Stimulated activated naive B cell treated with anti-CD40 and anti-IgM and Interleukin-4, amounts not matched to agents 10 μg/mL and 1 μg/mL and 100 μg/mL, for 72 hours (primary cell): ENCODE measurements at regions not wholly inside any gene's neighbourhood (a gene's known extent, or its start where the extent isn't known, plus 50 kb on each side); places are given as distances from the start of the nearest gene placed in this dataset.

ENCODE experiments used
- ATAC-seq, 2 donors: fragments of 150-1000 bp; cut with Tn5 transposase; replicated peaks; 2 replicates each; pipeline ENCODE4 v1.10.0; 2021; ENCODE audit warnings: moderate library complexity in 1 of 2
- DNase-seq: peaks from one replicate; pipeline ENCODE4 v3.0.0; 2021
- H3K27ac Mint-ChIP-seq: one replicate; pipeline ENCODE4 v1.8.0; 2022; ENCODE audit warnings: mild to moderate bottlenecking, mixed read lengths
- H3K27me3 Mint-ChIP-seq, 2 donors: one replicate each; pipeline ENCODE4 v1.8.0; 2022; ENCODE audit warnings: mixed read lengths in 2 of 2
- H3K36me3 Mint-ChIP-seq, 2 donors: one replicate each; pipeline ENCODE4 v1.8.0; 2022; ENCODE audit warnings: mixed read lengths in 2 of 2, mild to moderate bottlenecking in 1 of 2
- H3K4me1 Mint-ChIP-seq, 2 donors: one replicate each; pipeline ENCODE4 v1.8.0; 2022; ENCODE audit warnings: mixed read lengths in 2 of 2, mild to moderate bottlenecking in 1 of 2
- H3K4me3 Mint-ChIP-seq, 2 donors: one replicate each; pipeline ENCODE4 v1.8.0; 2022; ENCODE audit warnings: mild to moderate bottlenecking in 2 of 2, mixed read lengths in 2 of 2, moderate library complexity in 1 of 2
- H3K9me3 Mint-ChIP-seq, 2 donors: one replicate each; pipeline ENCODE4 v1.8.0; 2022; ENCODE audit warnings: mixed read lengths in 2 of 2, mild to moderate bottlenecking in 1 of 2

GRCh38 chr15:70343961-70344621, 246.4 kb upstream of the TLE3 start:
- no peak for ATAC-seq
- H3K27me3 Mint-ChIP-seq, result peaks cover 5 to 23% of the 10 kb centered on the region in 2 donors
- H3K36me3 Mint-ChIP-seq, result no peaks in the 10 kb centered on the region
- no peaks in the 10 kb centered on the region for H3K9me3 Mint-ChIP-seq
- no peak overlapping the region for H3K4me3 Mint-ChIP-seq
- H3K27ac Mint-ChIP-seq, result no peak overlapping the region
- DNase-seq, result no peak
- H3K4me1 Mint-ChIP-seq, result peaks cover 8 to 11% of the 10 kb centered on the region in 2 donors

GRCh38 chr15:70342554-70343548, 245.1 kb upstream of the TLE3 start:
- Mint-ChIP-seq H3K9me3 (no peaks in the 10 kb centered on the region), H3K4me3 (no peak overlapping the region), H3K27me3 (peaks cover 0 to 11% of the 10 kb centered on the region in 2 donors)

GRCh38 chr15:70342141-70342540, 244.4 kb upstream of the TLE3 start:
- no peak for ATAC-seq
- H3K4me3 Mint-ChIP-seq, result no peak overlapping the region
- H3K27me3 Mint-ChIP-seq, result peaks cover 0 to 9% of the 10 kb centered on the region in 2 donors
- DNase-seq, result no peak
- no peaks in the 10 kb centered on the region for H3K36me3 Mint-ChIP-seq
- no peak overlapping the region for H3K27ac Mint-ChIP-seq
- H3K4me1 Mint-ChIP-seq, result peaks cover 0 to 6% of the 10 kb centered on the region in 2 donors
- H3K9me3 Mint-ChIP-seq, result no peaks in the 10 kb centered on the region

More at GRCh38 chr15:70342554-70343548, 245.1 kb upstream of the TLE3 start:
- DNase-seq, result no peak
- Mint-ChIP-seq H3K4me1 (peaks cover under 1 to 6% of the 10 kb centered on the region in 2 donors), H3K36me3 (no peaks in the 10 kb centered on the region), H3K27ac (no peak overlapping the region)
- no peak for ATAC-seq

GRCh38 chr15:70341566-70341965, 243.8 kb upstream of the TLE3 start:
- DNase-seq (no peak), ATAC-seq (no peak)
- no peak overlapping the region for H3K4me3 Mint-ChIP-seq
- H3K27me3 Mint-ChIP-seq, result peaks cover 0 to 9% of the 10 kb centered on the region in 2 donors
- no peak overlapping the region for H3K27ac Mint-ChIP-seq
- H3K36me3 Mint-ChIP-seq, result no peaks in the 10 kb centered on the region
- H3K4me1 Mint-ChIP-seq, result peaks cover 3 to 12% of the 10 kb centered on the region in 2 donors
- no peaks in the 10 kb centered on the region for H3K9me3 Mint-ChIP-seq

- Mint-ChIP-seq H3K4me1 (peaks cover 11 to 22% of the 10 kb centered on the region in 2 donors), H3K27ac (no peak overlapping the region)
- ATAC-seq, result no peak
Measured at GRCh38 chr15:70340494-70340870, 242.8 kb upstream of the TLE3 start.

GRCh38 chr15:70339571-70340493, 242.1 kb upstream of the TLE3 start:
- DNase-seq, result no peak
- Mint-ChIP-seq H3K36me3 (no peaks in the 10 kb centered on the region), H3K4me3 (no peak overlapping the region), H3K27me3 (peaks cover 0 to 9% of the 10 kb centered on the region in 2 donors), H3K4me1 (peaks cover 11 to 22% of the 10 kb centered on the region in 2 donors), H3K9me3 (peaks cover 0 to 3% of the 10 kb centered on the region in 2 donors), H3K27ac (no peak overlapping the region)
- no peak for ATAC-seq

More at GRCh38 chr15:70340494-70340870, 242.8 kb upstream of the TLE3 start:
- Mint-ChIP-seq H3K36me3 (no peaks in the 10 kb centered on the region), H3K9me3 (peaks cover 0 to 3% of the 10 kb centered on the region in 2 donors), H3K4me3 (no peak overlapping the region), H3K27me3 (peaks cover 0 to 9% of the 10 kb centered on the region in 2 donors)
- DNase-seq, result no peak

- H3K4me1 Mint-ChIP-seq, result peaks cover 11 to 22% of the 10 kb centered on the region in 2 donors
- no peak overlapping the region for H3K4me3 Mint-ChIP-seq
- ATAC-seq (no peak), DNase-seq (no peak)
- H3K27ac Mint-ChIP-seq, result no peak overlapping the region
- H3K27me3 Mint-ChIP-seq, result peaks cover 0 to 9% of the 10 kb centered on the region in 2 donors
- peaks cover 13% of the 10 kb centered on the region in 2 donors for H3K9me3 Mint-ChIP-seq
- H3K36me3 Mint-ChIP-seq, result peaks cover 3 to 12% of the 10 kb centered on the region in 2 donors
Measured at GRCh38 chr15:70337277-70338186, 239.8 kb upstream of the TLE3 start.

GRCh38 chr15:70336425-70337009, 238.8 kb upstream of the TLE3 start:
- Mint-ChIP-seq H3K36me3 (peaks cover 3 to 16% of the 10 kb centered on the region in 2 donors), H3K27ac (no peak overlapping the region), H3K27me3 (no peaks in the 10 kb centered on the region), H3K4me3 (no peak overlapping the region), H3K4me1 (peaks cover 11 to 22% of the 10 kb centered on the region in 2 donors), H3K9me3 (peaks cover 13 to 16% of the 10 kb centered on the region in 2 donors)
- ATAC-seq (peak; percentile 49 to 71), DNase-seq (no peak)

- H3K27me3 Mint-ChIP-seq, result no peaks in the 10 kb centered on the region
- no peak overlapping the region for H3K27ac Mint-ChIP-seq
- peaks cover 5 to 16% of the 10 kb centered on the region in 2 donors for H3K36me3 Mint-ChIP-seq
- no peak overlapping the region for H3K4me3 Mint-ChIP-seq
- peaks cover 18 to 24% of the 10 kb centered on the region in 2 donors for H3K9me3 Mint-ChIP-seq
- peaks cover 11 to 23% of the 10 kb centered on the region in 2 donors for H3K4me1 Mint-ChIP-seq
- ATAC-seq (no peak), DNase-seq (no peak)
Measured at GRCh38 chr15:70334286-70334685, 236.6 kb upstream of the TLE3 start.

GRCh38 chr15:70329179-70329578, 231.5 kb upstream of the TLE3 start:
- no peak for DNase-seq
- ATAC-seq, result no peak
- peak overlapping the region; percentile 16 for H3K27ac Mint-ChIP-seq

GRCh38 chr15:70328679-70329115, 231.0 kb upstream of the TLE3 start:
- Mint-ChIP-seq H3K27ac (peak overlapping the region; percentile 16), H3K36me3 (peaks cover 2 to 8% of the 10 kb centered on the region in 2 donors), H3K9me3 (peaks cover 11 to 15% of the 10 kb centered on the region in 2 donors), H3K4me3 (peak overlapping the region; percentile 10 to 22), H3K4me1 (peaks cover 25 to 43% of the 10 kb centered on the region in 2 donors), H3K27me3 (peaks cover 0 to 5% of the 10 kb centered on the region in 2 donors)
- ATAC-seq (peak; percentile 2 to 4), DNase-seq (no peak)

More at GRCh38 chr15:70329179-70329578, 231.5 kb upstream of the TLE3 start:
- H3K4me3 Mint-ChIP-seq, result no peak overlapping the region
- H3K27me3 Mint-ChIP-seq, result peaks cover 0 to 5% of the 10 kb centered on the region in 2 donors
- H3K9me3 Mint-ChIP-seq, result peaks cover 15 to 18% of the 10 kb centered on the region in 2 donors
- peaks cover 2 to 13% of the 10 kb centered on the region in 2 donors for H3K36me3 Mint-ChIP-seq
- peaks cover 25 to 38% of the 10 kb centered on the region in 2 donors for H3K4me1 Mint-ChIP-seq

- Mint-ChIP-seq H3K27ac (peak overlapping the region; percentile 48), H3K4me1 (peaks cover 28 to 46% of the 10 kb centered on the region in 2 donors)
- ATAC-seq, result peak; percentile 95
Measured at GRCh38 chr15:70327856-70328678, 230.3 kb upstream of the TLE3 start.

More at GRCh38 chr15:70327856-70328678, 230.3 kb upstream of the TLE3 start:
- Mint-ChIP-seq H3K9me3 (peaks cover 5 to 11% of the 10 kb centered on the region in 2 donors), H3K4me3 (peak overlapping the region; percentile 10 to 48), H3K36me3 (peaks cover 2 to 4% of the 10 kb centered on the region in 2 donors), H3K27me3 (peaks cover 0 to 5% of the 10 kb centered on the region in 2 donors)
- peak; percentile 41 for DNase-seq
